GM12878 (cell line): ENCODE measurements at regions not wholly inside any gene's neighbourhood (a gene's known extent, or its start where the extent isn't known, plus 50 kb on each side); places are given as distances from the start of the nearest gene placed in this dataset.

Experiments used
- ATAC-seq: fragments of 200-7000 bp; cut with Tn5 transposase; 3 replicates; pipeline ENCODE4 v1.9.1; 2020; ENCODE audit warnings: mild to moderate bottlenecking, moderate library complexity
- BruUV-seq: library from RNA; stranded (reverse); fragments of 400-500 nt; replicated peaks from 2 replicates; lab custom pipeline; 2021; lab: Mats Ljungman, UMichigan
- CTCF ChIA-PET: fragments of 300-600 bp; sonication (Branson Sonifier 250); formaldehyde crosslinking; extraction: SDS; loops from one replicate; lab custom pipeline; 2021; ENCODE audit warnings: inconsistent platforms; lab: Yijun Ruan, JAX
- POLR2A ChIA-PET: fragments of 350-600 bp; formaldehyde crosslinking; extraction: SDS; loops from one replicate; lab custom pipeline; 2021; ENCODE audit warnings: inconsistent platforms; lab: Charles Lee
- RAD21 ChIA-PET: fragments of 300-600 bp; sonication (Branson Sonifier 250); formaldehyde crosslinking; loops from one replicate; lab custom pipeline; 2023; ENCODE audit warnings: antibody characterized with exemption; ENCODE audit not compliant: unreplicated experiment; lab: Charles Lee
- SMC1A ChIA-PET: fragments of 300-600 bp; sonication (Branson Sonifier 250); formaldehyde crosslinking; loops from one replicate; lab custom pipeline; 2023; ENCODE audit not compliant: unreplicated experiment, uncharacterized antibody; lab: Charles Lee
- DNase-seq: peaks from one replicate; pipeline ENCODE4 v3.0.0-alpha.2; 2011; ENCODE audit warnings: low read depth, low spot score
- FAIRE-seq: peaks from 3 replicates; lab custom pipeline; 2011; peaks lifted over from hg19 to GRCh38; lab: Jason Lieb, UNC
- H2AFZ ChIP-seq: 2 replicates; pipeline ENCODE4 v1.6.0; 2011; ENCODE audit warnings: low read depth, low read length, control low read depth; ENCODE audit not compliant: control insufficient read depth
- H3K27ac ChIP-seq: 2 replicates; pipeline ENCODE4 v1.5.1; 2011; ENCODE audit warnings: control low read depth; ENCODE audit not compliant: control insufficient read depth, insufficient read depth
- H3K27me3 ChIP-seq, 2 experiments: replicated peaks in 1 of 2; 2 replicates each; pipeline versions ENCODE4 v1.6.0 to v1.6.1; 2011; ENCODE audit warnings: low read length in 1 of 2; ENCODE audit not compliant: control insufficient read depth in 2 of 2, insufficient read depth in 2 of 2
- H3K36me3 ChIP-seq, 2 experiments: 2 replicates each; pipeline ENCODE4 v1.5.1; 2011; ENCODE audit warnings: low read length in 1 of 2; ENCODE audit not compliant: control insufficient read depth in 2 of 2, insufficient read depth in 2 of 2
- H3K4me1 ChIP-seq: 2 replicates; pipeline ENCODE4 v1.6.1; 2011; ENCODE audit warnings: mild to moderate bottlenecking, low read length, moderate library complexity, mixed read lengths; ENCODE audit not compliant: control insufficient read depth, insufficient read depth
- H3K4me2 ChIP-seq: 2 replicates; pipeline ENCODE4 v1.6.0; 2011; ENCODE audit warnings: control low read depth; ENCODE audit not compliant: control insufficient read depth, insufficient read depth
- H3K4me3 ChIP-seq: fragments of 200-600 bp; sonication (generic); 2 replicates; pipeline ENCODE4 v1.5.1; 2016
- H3K79me2 ChIP-seq: 2 replicates; pipeline ENCODE4 v1.6.0; 2011; ENCODE audit warnings: low read length; ENCODE audit not compliant: control insufficient read depth, insufficient read depth
- H3K9ac ChIP-seq: 2 replicates; pipeline ENCODE4 v1.8.0; 2011; ENCODE audit warnings: low read length, control low read depth, mixed read lengths; ENCODE audit not compliant: control insufficient read depth, insufficient read depth
- H3K9me3 ChIP-seq: replicated peaks from 3 replicates; pipeline ENCODE4 v1.5.1; 2011; ENCODE audit warnings: mild to moderate bottlenecking, low read length; ENCODE audit not compliant: control insufficient read depth, insufficient read depth
- H4K20me1 ChIP-seq: 2 replicates; pipeline ENCODE4 v1.6.0; 2011; ENCODE audit not compliant: control insufficient read depth, insufficient read depth
- BACH1 ChIP-seq: fragments of 450-650 bp; IDR thresholded peaks from 2 replicates; pipeline ENCODE4 v1.6.1; 2017; ENCODE audit warnings: mild to moderate bottlenecking, borderline replicate concordance
- BMI1 ChIP-seq: fragments of 450-650 bp; IDR thresholded peaks from 2 replicates; pipeline ENCODE4 v1.6.1; 2016; ENCODE audit warnings: mild to moderate bottlenecking, moderate library complexity, borderline replicate concordance
- CHD1 ChIP-seq: IDR thresholded peaks from 2 replicates; pipeline ENCODE4 v1.6.1; 2012; ENCODE audit warnings: low read depth, low read length, improper control_type of control experiment
- GATAD2B ChIP-seq: fragments of 450-650 bp; conservative IDR thresholded peaks from 2 replicates; pipeline ENCODE4 v1.6.1; 2017; ENCODE audit warnings: low read depth, mild to moderate bottlenecking, moderate library complexity
- MEF2B ChIP-seq: fragments of 450-650 bp; IDR thresholded peaks from 2 replicates; pipeline ENCODE4 v1.6.1; 2018; ENCODE audit warnings: mild to moderate bottlenecking, moderate library complexity; ENCODE audit not compliant: partially characterized antibody, poor library complexity, severe bottlenecking
- NFIC ChIP-seq: IDR thresholded peaks from 2 replicates; pipeline ENCODE4 v1.6.1; 2012; ENCODE audit warnings: low read depth, mild to moderate bottlenecking, inconsistent platforms, low read length, moderate library complexity
- NFYA ChIP-seq: IDR thresholded peaks from 2 replicates; pipeline ENCODE4 v1.6.1; 2011; ENCODE audit warnings: low read depth, mild to moderate bottlenecking, low read length, improper control_type of control experiment, borderline replicate concordance
- NR2C1 ChIP-seq: fragments of 450-650 bp; IDR thresholded peaks from 2 replicates; pipeline ENCODE4 v1.6.1; 2017; ENCODE audit warnings: antibody characterized with exemption, mild to moderate bottlenecking, moderate library complexity
- RFX5 ChIP-seq: IDR thresholded peaks from 2 replicates; pipeline ENCODE4 v1.6.1; 2011; ENCODE audit warnings: low read depth, low read length, improper control_type of control experiment
- SMAD5 ChIP-seq: IDR thresholded peaks from 2 replicates; pipeline ENCODE4 v1.6.1; 2016; ENCODE audit warnings: antibody characterized with exemption, low read depth
- SREBF2 ChIP-seq: IDR thresholded peaks from 2 replicates; pipeline ENCODE4 v1.6.1; 2012; ENCODE audit warnings: mild to moderate bottlenecking, low read length
- ZBED1 ChIP-seq: IDR thresholded peaks from 2 replicates; pipeline ENCODE4 v1.6.1; 2016; ENCODE audit warnings: borderline replicate concordance
- ZSCAN29 ChIP-seq: fragments of 450-650 bp; IDR thresholded peaks from 2 replicates; pipeline ENCODE4 v1.6.1; 2017; ENCODE audit warnings: mild to moderate bottlenecking, moderate library complexity
- WGBS: methylation state at CpG from one replicate; pipeline ENCODE4 v1.1.6; 2016; ENCODE audit warnings: low lambda C conversion rate; ENCODE audit not compliant: insufficient replicate concordance, insufficient coverage; ENCODE audit errors: missing lambda C conversion rate; 5-methylcytosine and 5-hydroxymethylcytosine counted together
- in situ Hi-C: fragments of 300-500 bp; cut with MboI; formaldehyde crosslinking; loops from 9 replicates; pipeline ENCODE4 v1.14.3; 2018; ENCODE audit warnings: mixed read lengths
- intact Hi-C: fragments of 100-400 bp; cut with micrococcal nuclease; formaldehyde crosslinking; loops from one replicate; pipeline ENCODE4 v1.14.2; 2022; ENCODE audit not compliant: unreplicated experiment
- TF ChIP-seq, protein P1 (sequence below): fragments of 450-650 bp; IDR thresholded peaks from 2 replicates; pipeline ENCODE4 v1.6.1; 2018; ENCODE audit warnings: mild to moderate bottlenecking, low read depth, moderate library complexity; ENCODE audit not compliant: partially characterized antibody
- TF ChIP-seq, protein P2 (sequence below), 3 experiments: IDR thresholded peaks in 2 of 3; conservative IDR thresholded peaks in 1 of 3; 2 replicates each; pipeline ENCODE4 v1.5.1; 2011; ENCODE audit warnings: low read depth in 3 of 3, low read length in 3 of 3, mild to moderate bottlenecking in 3 of 3, control low read depth in 2 of 3, moderate library complexity in 2 of 3, inconsistent platforms in 1 of 3, mixed read lengths in 1 of 3; ENCODE audit not compliant: control insufficient read depth in 2 of 3, insufficient read depth in 1 of 3; ENCODE audit errors: extremely low read depth in 1 of 3

DNA sequence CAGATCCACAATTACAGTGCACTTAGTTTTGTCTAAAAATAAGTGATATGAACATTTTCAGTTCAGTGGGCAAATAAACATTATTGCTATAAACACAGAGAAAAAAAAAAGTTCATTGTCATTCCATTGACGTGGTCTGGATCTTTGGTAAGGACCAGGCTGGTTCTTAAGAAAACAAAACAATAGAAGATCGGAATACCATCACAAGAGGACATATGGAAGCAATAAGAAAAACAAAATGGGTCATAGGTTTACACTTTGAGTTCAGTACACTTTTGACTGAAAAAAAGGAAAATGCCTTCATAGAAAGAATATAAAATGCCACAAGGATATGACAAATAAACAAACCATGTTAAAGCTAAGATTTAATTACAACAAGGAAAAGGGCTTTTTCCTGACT lies 289.5 kb upstream of the TYRP1 start (continued):
- TF ChIP-seq NFIC (no peak), SREBF2 (no peak), CHD1 (no peak)
- TF ChIP-seq, protein P1, sequence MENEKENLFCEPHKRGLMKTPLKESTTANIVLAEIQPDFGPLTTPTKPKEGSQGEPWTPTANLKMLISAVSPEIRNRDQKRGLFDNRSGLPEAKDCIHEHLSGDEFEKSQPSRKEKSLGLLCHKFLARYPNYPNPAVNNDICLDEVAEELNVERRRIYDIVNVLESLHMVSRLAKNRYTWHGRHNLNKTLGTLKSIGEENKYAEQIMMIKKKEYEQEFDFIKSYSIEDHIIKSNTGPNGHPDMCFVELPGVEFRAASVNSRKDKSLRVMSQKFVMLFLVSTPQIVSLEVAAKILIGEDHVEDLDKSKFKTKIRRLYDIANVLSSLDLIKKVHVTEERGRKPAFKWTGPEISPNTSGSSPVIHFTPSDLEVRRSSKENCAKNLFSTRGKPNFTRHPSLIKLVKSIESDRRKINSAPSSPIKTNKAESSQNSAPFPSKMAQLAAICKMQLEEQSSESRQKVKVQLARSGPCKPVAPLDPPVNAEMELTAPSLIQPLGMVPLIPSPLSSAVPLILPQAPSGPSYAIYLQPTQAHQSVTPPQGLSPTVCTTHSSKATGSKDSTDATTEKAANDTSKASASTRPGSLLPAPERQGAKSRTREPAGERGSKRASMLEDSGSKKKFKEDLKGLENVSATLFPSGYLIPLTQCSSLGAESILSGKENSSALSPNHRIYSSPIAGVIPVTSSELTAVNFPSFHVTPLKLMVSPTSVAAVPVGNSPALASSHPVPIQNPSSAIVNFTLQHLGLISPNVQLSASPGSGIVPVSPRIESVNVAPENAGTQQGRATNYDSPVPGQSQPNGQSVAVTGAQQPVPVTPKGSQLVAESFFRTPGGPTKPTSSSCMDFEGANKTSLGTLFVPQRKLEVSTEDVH = no peak
- TF ChIP-seq, protein P2, sequence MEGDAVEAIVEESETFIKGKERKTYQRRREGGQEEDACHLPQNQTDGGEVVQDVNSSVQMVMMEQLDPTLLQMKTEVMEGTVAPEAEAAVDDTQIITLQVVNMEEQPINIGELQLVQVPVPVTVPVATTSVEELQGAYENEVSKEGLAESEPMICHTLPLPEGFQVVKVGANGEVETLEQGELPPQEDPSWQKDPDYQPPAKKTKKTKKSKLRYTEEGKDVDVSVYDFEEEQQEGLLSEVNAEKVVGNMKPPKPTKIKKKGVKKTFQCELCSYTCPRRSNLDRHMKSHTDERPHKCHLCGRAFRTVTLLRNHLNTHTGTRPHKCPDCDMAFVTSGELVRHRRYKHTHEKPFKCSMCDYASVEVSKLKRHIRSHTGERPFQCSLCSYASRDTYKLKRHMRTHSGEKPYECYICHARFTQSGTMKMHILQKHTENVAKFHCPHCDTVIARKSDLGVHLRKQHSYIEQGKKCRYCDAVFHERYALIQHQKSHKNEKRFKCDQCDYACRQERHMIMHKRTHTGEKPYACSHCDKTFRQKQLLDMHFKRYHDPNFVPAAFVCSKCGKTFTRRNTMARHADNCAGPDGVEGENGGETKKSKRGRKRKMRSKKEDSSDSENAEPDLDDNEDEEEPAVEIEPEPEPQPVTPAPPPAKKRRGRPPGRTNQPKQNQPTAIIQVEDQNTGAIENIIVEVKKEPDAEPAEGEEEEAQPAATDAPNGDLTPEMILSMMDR (IDR thresholded peaks at IDR 0.05 in 2 of 3, conservative IDR thresholded peaks at IDR 0.05 in 1 of 3; ENCODE audit: control insufficient read depth in 2 of 3, extremely low read depth in 1 of 3, insufficient read depth in 1 of 3, low read depth in 3 of 3, low read length in 3 of 3) = no peak

DNA sequence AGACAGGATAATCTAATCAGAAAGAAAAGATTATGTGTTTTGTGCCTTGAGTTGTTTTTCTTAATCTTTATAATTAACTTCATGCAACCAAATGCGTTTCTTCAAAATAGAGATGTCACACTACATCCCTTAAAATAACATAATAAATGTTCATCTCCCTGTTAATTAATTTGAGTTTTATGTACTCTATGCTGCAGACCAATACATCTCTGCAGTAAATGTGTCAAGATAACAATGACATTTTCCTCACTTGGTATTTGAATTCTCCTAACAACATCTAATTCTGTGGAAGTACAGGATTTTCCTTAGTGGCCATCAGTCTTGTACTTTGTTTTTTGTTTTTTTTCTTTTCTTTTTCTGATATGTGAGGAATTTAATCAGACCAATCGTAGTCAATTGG lies 279.2 kb upstream of the TYRP1 start:
- ChIA-PET RAD21 (no interaction called here), POLR2A (no interaction called here), SMC1A (interaction anchor here (0.8 kb wide), 1 partner anchor 109 kb away, joined by 3 read pairs; no protein-coding TSS in a partner anchor), CTCF (no interaction called here)
- DNase-seq (no peak), FAIRE-seq (no peak), ATAC-seq (no peak)
- Histone ChIP-seq H2AFZ (no peak overlapping the region), H3K4me1 (no peaks in the 10 kb centered on the region), H3K79me2 (no peaks in the 10 kb centered on the region), H3K27me3 (no peaks in the 10 kb centered on the region), H3K4me3 (no peak overlapping the region), H3K4me2 (no peak overlapping the region), H3K9ac (no peak overlapping the region), H3K9me3 (no peaks in the 10 kb centered on the region), H3K36me3 (no peaks in the 10 kb centered on the region), H4K20me1 (no peaks in the 10 kb centered on the region), H3K27ac (no peak overlapping the region)
- no TSS peak for BruUV-seq
- in situ Hi-C loops (no loop called here), intact Hi-C loops (no loop called here)
- TF ChIP-seq BMI1 = no peak
- TF ChIP-seq MEF2B = no peak
- no peak for TF ChIP-seq BACH1
- no peak for TF ChIP-seq SMAD5
- no peak for TF ChIP-seq RFX5
- TF ChIP-seq NFYA = no peak
- no peak for TF ChIP-seq GATAD2B
- TF ChIP-seq ZSCAN29 = no peak
- no peak for TF ChIP-seq NR2C1
- TF ChIP-seq ZBED1 = no peak
- 11% methylated on average over 2 of the region's 2 CpGs for WGBS
